PC-9 (cell line): ENCODE measurements at regions not wholly inside any gene's neighbourhood (a gene's known extent, or its start where the extent isn't known, plus 50 kb on each side); places are given as distances from the start of the nearest gene placed in this dataset.

Experiments used
- BruUV-seq: library from RNA; stranded (reverse); fragments of 400-500 nt; replicated peaks from 2 replicates; lab custom pipeline; 2021; lab: Mats Ljungman, UMichigan
- CTCF ChIA-PET: fragments of 300-600 bp; sonication (Branson Sonifier 250); formaldehyde crosslinking; loops from one replicate; lab custom pipeline; 2022; ENCODE audit warnings: antibody characterized with exemption; lab: Charles Lee
- POLR2A ChIA-PET: fragments of 300-600 bp; sonication (Branson Sonifier 250); formaldehyde crosslinking; loops from one replicate; lab custom pipeline; 2022; ENCODE audit warnings: antibody characterized with exemption; ENCODE audit not compliant: unreplicated experiment; lab: Charles Lee
- DNase-seq, 2 experiments: peaks; one replicate each; pipeline versions ENCODE4 v3.0.0 to v3.0.0-alpha.2; 2015 to 2022; ENCODE audit warnings: mixed read lengths in 1 of 2
- H2AFZ ChIP-seq: fragments of 200-600 bp; sonication (generic); 2 replicates; pipeline ENCODE4 v1.8.1; 2017; ENCODE audit warnings: antibody characterized with exemption
- H3F3A ChIP-seq: fragments of 200-600 bp; sonication (generic); 2 replicates; pipeline ENCODE4 v1.8.1; 2017; ENCODE audit warnings: antibody characterized with exemption, mild to moderate bottlenecking, low read depth; ENCODE audit not compliant: insufficient read depth
- H3K27ac ChIP-seq: fragments of 200-600 bp; sonication (generic); 2 replicates; pipeline ENCODE4 v1.6.1; 2016; ENCODE audit warnings: mixed run types
- H3K27me3 ChIP-seq: fragments of 200-600 bp; sonication (generic); 2 replicates; pipeline ENCODE4 v1.6.1; 2016; ENCODE audit warnings: low read depth, mixed run types; ENCODE audit not compliant: insufficient read depth
- H3K36me3 ChIP-seq: fragments of 200-600 bp; sonication (generic); 2 replicates; pipeline ENCODE4 v1.6.1; 2016; ENCODE audit warnings: low read depth, mixed run types
- H3K4me1 ChIP-seq: fragments of 200-600 bp; sonication (generic); replicated peaks from 2 replicates; pipeline ENCODE4 v1.6.1; 2016; ENCODE audit warnings: mixed run types; ENCODE audit not compliant: insufficient read depth
- H3K4me2 ChIP-seq: fragments of 200-600 bp; sonication (generic); 2 replicates; pipeline ENCODE4 v1.6.1; 2017; ENCODE audit warnings: mixed run types
- H3K4me3 ChIP-seq: fragments of 200-600 bp; sonication (generic); 2 replicates; pipeline ENCODE4 v1.6.1; 2016; ENCODE audit warnings: mixed run types
- H3K79me2 ChIP-seq: fragments of 200-600 bp; sonication (generic); 2 replicates; pipeline ENCODE4 v1.6.1; 2017; ENCODE audit warnings: low read depth, mixed run types
- H3K9me2 ChIP-seq: fragments of 200-600 bp; sonication (generic); 2 replicates; pipeline ENCODE4 v1.8.1; 2017; ENCODE audit warnings: mild to moderate bottlenecking; ENCODE audit not compliant: insufficient read depth
- H3K9me3 ChIP-seq: fragments of 200-600 bp; sonication (generic); 2 replicates; pipeline ENCODE4 v1.8.1; 2016; ENCODE audit warnings: low read depth; ENCODE audit not compliant: insufficient read depth
- H4K20me1 ChIP-seq: fragments of 200-600 bp; sonication (generic); 2 replicates; pipeline ENCODE4 v1.8.1; 2017; ENCODE audit not compliant: insufficient read depth
- EZH2 ChIP-seq: fragments of 200-600 bp; sonication (generic); IDR thresholded peaks from 2 replicates; pipeline ENCODE4 v1.8.0; 2017; ENCODE audit warnings: antibody characterized with exemption, low read depth
- intact Hi-C: fragments of 100-400 bp; cut with micrococcal nuclease; formaldehyde crosslinking; loops from one replicate; pipeline ENCODE4 v1.10.0; 2022; ENCODE audit not compliant: unreplicated experiment
- TF ChIP-seq, protein P1 (sequence below): fragments of 200-600 bp; sonication (generic); conservative IDR thresholded peaks from 2 replicates; pipeline ENCODE4 v1.6.1; 2017; ENCODE audit warnings: mixed run types, antibody characterized with exemption, mild to moderate bottlenecking, moderate library complexity

DNA sequence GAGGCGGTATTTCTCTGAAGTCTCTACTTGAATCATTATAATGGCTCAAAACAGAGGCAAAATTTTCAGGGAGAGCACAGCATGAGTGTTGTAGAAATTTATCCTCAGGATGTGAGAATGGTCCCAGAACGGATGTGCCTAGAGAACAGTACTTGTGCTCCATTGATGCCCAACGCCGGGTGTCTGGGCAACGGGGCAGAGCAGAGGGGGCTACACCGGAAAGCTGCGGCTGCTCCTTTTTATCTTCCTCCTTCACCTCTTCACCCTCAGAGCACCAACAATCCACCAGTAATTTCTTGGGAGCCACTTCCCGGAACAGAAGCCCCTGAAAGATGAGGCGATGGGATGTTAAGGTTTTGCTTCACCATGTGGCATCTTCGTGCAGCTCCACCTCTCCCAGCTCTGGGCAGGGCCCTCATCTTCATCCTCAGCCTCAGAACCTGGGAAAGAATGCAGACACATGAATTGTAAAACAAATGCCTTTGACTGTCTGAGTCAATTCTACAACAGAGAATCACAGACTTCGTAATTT lies 71.5 kb downstream of the PTGR3 start:
- DNase-seq: no peak
- no peaks in the 10 kb centered on the region for H4K20me1 ChIP-seq
- intact Hi-C loops: no loop called here
- no peaks in the 10 kb centered on the region for H3F3A ChIP-seq
- no peaks in the 10 kb centered on the region for H3K9me2 ChIP-seq
- H2AFZ ChIP-seq: no peak overlapping the region
- no peaks in the 10 kb centered on the region for H3K79me2 ChIP-seq
- H3K4me2 ChIP-seq: no peak overlapping the region
- H3K36me3 ChIP-seq: no peaks in the 10 kb centered on the region
- H3K4me1 ChIP-seq: no peaks in the 10 kb centered on the region
- H3K4me3 ChIP-seq: no peak overlapping the region
- ChIA-PET POLR2A (no interaction called here), CTCF (interaction anchor here (0.5 kb wide), 1 partner anchor 341 kb away, joined by 3 read pairs; no protein-coding TSS in a partner anchor)
- H3K27me3 ChIP-seq: peaks cover 87% of the 10 kb centered on the region
- no peaks in the 10 kb centered on the region for H3K9me3 ChIP-seq
- no peak for TF ChIP-seq EZH2
- TF ChIP-seq, protein P1, sequence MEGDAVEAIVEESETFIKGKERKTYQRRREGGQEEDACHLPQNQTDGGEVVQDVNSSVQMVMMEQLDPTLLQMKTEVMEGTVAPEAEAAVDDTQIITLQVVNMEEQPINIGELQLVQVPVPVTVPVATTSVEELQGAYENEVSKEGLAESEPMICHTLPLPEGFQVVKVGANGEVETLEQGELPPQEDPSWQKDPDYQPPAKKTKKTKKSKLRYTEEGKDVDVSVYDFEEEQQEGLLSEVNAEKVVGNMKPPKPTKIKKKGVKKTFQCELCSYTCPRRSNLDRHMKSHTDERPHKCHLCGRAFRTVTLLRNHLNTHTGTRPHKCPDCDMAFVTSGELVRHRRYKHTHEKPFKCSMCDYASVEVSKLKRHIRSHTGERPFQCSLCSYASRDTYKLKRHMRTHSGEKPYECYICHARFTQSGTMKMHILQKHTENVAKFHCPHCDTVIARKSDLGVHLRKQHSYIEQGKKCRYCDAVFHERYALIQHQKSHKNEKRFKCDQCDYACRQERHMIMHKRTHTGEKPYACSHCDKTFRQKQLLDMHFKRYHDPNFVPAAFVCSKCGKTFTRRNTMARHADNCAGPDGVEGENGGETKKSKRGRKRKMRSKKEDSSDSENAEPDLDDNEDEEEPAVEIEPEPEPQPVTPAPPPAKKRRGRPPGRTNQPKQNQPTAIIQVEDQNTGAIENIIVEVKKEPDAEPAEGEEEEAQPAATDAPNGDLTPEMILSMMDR: no peak
- no peak overlapping the region for H3K27ac ChIP-seq
- no TSS peak for BruUV-seq

DNA sequence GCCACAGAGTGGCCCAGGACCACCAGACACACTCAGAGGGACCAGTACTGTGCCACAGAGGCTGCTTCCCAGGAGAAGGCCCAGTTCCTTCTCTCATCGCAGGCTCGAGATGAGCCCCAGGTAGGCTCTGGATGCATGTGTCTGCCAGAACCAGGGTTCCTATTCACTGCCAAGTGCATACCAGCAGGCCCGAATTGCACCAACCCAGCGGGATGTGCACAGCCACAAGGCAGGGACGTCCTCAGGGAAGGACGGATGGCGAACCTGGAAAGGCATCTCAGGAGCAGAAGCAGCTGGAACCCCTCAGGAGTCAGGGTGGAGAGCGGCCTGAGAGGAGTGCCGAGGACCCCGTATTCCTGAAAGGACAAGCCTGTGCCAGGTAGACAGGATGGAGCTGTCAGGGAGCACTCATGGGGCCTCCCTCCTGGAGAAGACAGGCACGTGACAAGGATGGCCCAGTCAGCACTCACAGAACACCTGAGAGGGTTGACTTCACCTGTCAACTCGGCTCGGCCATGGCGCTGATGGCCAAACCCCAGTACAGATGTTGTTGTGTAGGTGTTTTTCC lies 73.7 kb downstream of the PTGR3 start:
- TF ChIP-seq EZH2: no peak
- TF ChIP-seq, protein P1: no peak
- no peaks in the 10 kb centered on the region for H3K9me2 ChIP-seq
- no peaks in the 10 kb centered on the region for H3K79me2 ChIP-seq
- CTCF ChIA-PET: no interaction called here
- no peak for DNase-seq
- no peak overlapping the region for H3K27ac ChIP-seq
- no peaks in the 10 kb centered on the region for H3K9me3 ChIP-seq
- intact Hi-C loops: no loop called here
- no peak overlapping the region for H3K4me3 ChIP-seq
- POLR2A ChIA-PET: no interaction called here
- no peaks in the 10 kb centered on the region for H3K4me1 ChIP-seq
- H3F3A ChIP-seq: peaks cover 2% of the 10 kb centered on the region; the same call in 1 of the 2 replicates
- peaks cover 87% of the 10 kb centered on the region for H3K27me3 ChIP-seq
- H4K20me1 ChIP-seq: no peaks in the 10 kb centered on the region
- no peak overlapping the region for H2AFZ ChIP-seq
- H3K4me2 ChIP-seq: no peak overlapping the region
- H3K36me3 ChIP-seq: no peaks in the 10 kb centered on the region
- no TSS peak for BruUV-seq

DNA sequence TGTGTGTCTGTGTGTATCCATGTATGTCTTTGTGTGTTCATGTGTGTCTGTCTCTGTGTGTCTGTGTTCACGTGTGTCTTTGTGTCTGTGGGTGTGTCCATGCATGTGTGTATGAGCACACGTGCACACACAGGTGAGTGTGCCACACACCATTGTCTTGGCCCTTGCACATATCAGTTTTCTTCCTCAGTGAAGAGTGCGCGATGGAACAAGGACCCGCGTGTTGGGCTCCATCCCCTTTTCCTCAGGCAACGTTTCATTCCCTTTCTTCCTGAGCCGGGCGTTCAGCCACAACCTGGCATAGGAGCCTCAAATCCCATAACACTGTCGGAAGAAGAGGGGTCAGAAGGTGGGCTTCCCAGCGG lies 74.3 kb downstream of the PTGR3 start:
- TF ChIP-seq EZH2: no peak
- TF ChIP-seq, protein P1: no peak
- Histone ChIP-seq H3K4me3 (no peak overlapping the region), H3K79me2 (no peaks in the 10 kb centered on the region), H3K27ac (no peak overlapping the region), H3F3A (peaks cover 9% of the 10 kb centered on the region), H3K4me1 (no peaks in the 10 kb centered on the region), H3K36me3 (no peaks in the 10 kb centered on the region), H3K4me2 (no peak overlapping the region), H4K20me1 (no peaks in the 10 kb centered on the region), H2AFZ (no peak overlapping the region), H3K27me3 (peaks cover 82% of the 10 kb centered on the region), H3K9me2 (no peaks in the 10 kb centered on the region), H3K9me3 (no peaks in the 10 kb centered on the region)
- CTCF ChIA-PET: no interaction called here
- no peak for DNase-seq
- no TSS peak for BruUV-seq
- POLR2A ChIA-PET: no interaction called here
- intact Hi-C loops: no loop called here
